DOHH2 (cell line): ENCODE measurements at regions not wholly inside any gene's neighbourhood (a gene's known extent, or its start where the extent isn't known, plus 50 kb on each side); places are given as distances from the start of the nearest gene placed in this dataset.

Source experiments
- H3F3A ChIP-seq: fragments of 200-600 bp; sonication (generic), shearing (Covaris generic); 2 replicates; pipeline ENCODE4 v1.6.0; 2016; ENCODE audit warnings: antibody characterized with exemption, mild to moderate bottlenecking; ENCODE audit not compliant: control insufficient read depth, insufficient read depth
- H3K27ac ChIP-seq: fragments of 200-600 bp; sonication (generic); 2 replicates; pipeline ENCODE4 v1.5.1; 2014; ENCODE audit warnings: low read depth, mild to moderate bottlenecking, low read length, moderate library complexity
- H3K27me3 ChIP-seq: fragments of 200-600 bp; sonication (generic); 2 replicates; pipeline ENCODE4 v1.6.1; 2014; ENCODE audit warnings: mild to moderate bottlenecking, low read length, mixed read lengths; ENCODE audit not compliant: control insufficient read depth
- H3K36me3 ChIP-seq: fragments of 200-600 bp; sonication (generic); 2 replicates; pipeline ENCODE4 v1.6.1; 2014; ENCODE audit warnings: mild to moderate bottlenecking, low read length, moderate library complexity, mixed read lengths; ENCODE audit not compliant: control insufficient read depth
- H3K4me1 ChIP-seq: fragments of 200-600 bp; sonication (generic); 2 replicates; pipeline ENCODE4 v1.6.1; 2014; ENCODE audit warnings: mild to moderate bottlenecking, low read length, mixed read lengths; ENCODE audit not compliant: control insufficient read depth
- H3K4me2 ChIP-seq: fragments of 200-600 bp; sonication (generic); 2 replicates; pipeline ENCODE4 v1.6.0; 2014; ENCODE audit warnings: mild to moderate bottlenecking, low read length, moderate library complexity
- H3K4me3 ChIP-seq: fragments of 200-600 bp; sonication (generic); 2 replicates; pipeline ENCODE4 v1.5.1; 2014; ENCODE audit warnings: mild to moderate bottlenecking, low read length, mixed read lengths
- H3K79me2 ChIP-seq: fragments of 200-600 bp; sonication (generic); 2 replicates; pipeline ENCODE4 v1.6.1; 2014; ENCODE audit warnings: mild to moderate bottlenecking, low read length, mixed read lengths; ENCODE audit not compliant: control insufficient read depth
- H3K9me2 ChIP-seq: fragments of 200-600 bp; sonication (generic); replicated peaks from 2 replicates; pipeline ENCODE4 v1.6.1; 2014; ENCODE audit warnings: mild to moderate bottlenecking, low read length, mixed read lengths; ENCODE audit not compliant: control insufficient read depth
- H3K9me3 ChIP-seq: fragments of 200-600 bp; sonication (generic); 2 replicates; pipeline ENCODE4 v1.6.1; 2014; ENCODE audit warnings: antibody characterized with exemption, low read length, mixed read lengths; ENCODE audit not compliant: control insufficient read depth, insufficient read depth
- H4K20me1 ChIP-seq: fragments of 200-600 bp; sonication (generic); 2 replicates; pipeline ENCODE4 v1.6.0; 2014; ENCODE audit warnings: low read depth, mild to moderate bottlenecking, antibody characterized with exemption, low read length, moderate library complexity; ENCODE audit not compliant: control insufficient read depth, insufficient read depth
- EZH2phosphoT487 ChIP-seq: fragments of 200-600 bp; sonication (generic); IDR thresholded peaks from 2 replicates; pipeline ENCODE4 v1.6.1; 2017; ENCODE audit warnings: borderline replicate concordance, mild to moderate bottlenecking, antibody characterized with exemption, low read length, moderate library complexity, mixed read lengths
- TF ChIP-seq, protein P1 (sequence below): fragments of 200-600 bp; sonication (generic); IDR thresholded peaks from one replicate; pipeline ENCODE4 v1.5.1; 2014; ENCODE audit warnings: antibody characterized with exemption, mild to moderate bottlenecking, low read depth, low read length; ENCODE audit not compliant: poor library complexity, severe bottlenecking

DNA sequence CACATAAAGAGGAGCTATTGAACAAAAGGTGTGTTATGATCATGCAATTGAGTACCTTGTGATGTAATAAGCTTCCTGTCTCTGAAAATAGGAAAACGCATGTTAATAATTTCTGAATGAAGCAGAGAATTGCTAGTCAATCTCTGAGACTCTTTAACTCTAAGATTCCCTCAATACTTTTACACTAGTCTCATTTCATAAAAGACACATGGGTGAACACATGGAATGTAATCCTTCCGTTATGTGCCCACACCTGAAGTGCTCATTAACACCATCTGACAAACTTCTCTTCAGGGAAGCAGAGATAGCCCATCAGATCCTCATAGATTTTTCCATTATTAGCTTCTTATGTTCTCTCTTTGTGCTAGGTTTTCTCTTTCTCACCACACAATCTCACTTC lies 182.4 kb downstream of the TLR4 start:
- Histone ChIP-seq H3K79me2 (no peaks in the 10 kb centered on the region), H3K4me3 (no peak overlapping the region), H3K9me2 (no peaks in the 10 kb centered on the region), H3K9me3 (no peaks in the 10 kb centered on the region), H3K27ac (no peak overlapping the region), H3K36me3 (no peaks in the 10 kb centered on the region), H3K4me2 (no peak overlapping the region), H3F3A (no peaks in the 10 kb centered on the region), H3K27me3 (no peaks in the 10 kb centered on the region), H4K20me1 (no peaks in the 10 kb centered on the region), H3K4me1 (no peaks in the 10 kb centered on the region)
- TF ChIP-seq, protein P1, sequence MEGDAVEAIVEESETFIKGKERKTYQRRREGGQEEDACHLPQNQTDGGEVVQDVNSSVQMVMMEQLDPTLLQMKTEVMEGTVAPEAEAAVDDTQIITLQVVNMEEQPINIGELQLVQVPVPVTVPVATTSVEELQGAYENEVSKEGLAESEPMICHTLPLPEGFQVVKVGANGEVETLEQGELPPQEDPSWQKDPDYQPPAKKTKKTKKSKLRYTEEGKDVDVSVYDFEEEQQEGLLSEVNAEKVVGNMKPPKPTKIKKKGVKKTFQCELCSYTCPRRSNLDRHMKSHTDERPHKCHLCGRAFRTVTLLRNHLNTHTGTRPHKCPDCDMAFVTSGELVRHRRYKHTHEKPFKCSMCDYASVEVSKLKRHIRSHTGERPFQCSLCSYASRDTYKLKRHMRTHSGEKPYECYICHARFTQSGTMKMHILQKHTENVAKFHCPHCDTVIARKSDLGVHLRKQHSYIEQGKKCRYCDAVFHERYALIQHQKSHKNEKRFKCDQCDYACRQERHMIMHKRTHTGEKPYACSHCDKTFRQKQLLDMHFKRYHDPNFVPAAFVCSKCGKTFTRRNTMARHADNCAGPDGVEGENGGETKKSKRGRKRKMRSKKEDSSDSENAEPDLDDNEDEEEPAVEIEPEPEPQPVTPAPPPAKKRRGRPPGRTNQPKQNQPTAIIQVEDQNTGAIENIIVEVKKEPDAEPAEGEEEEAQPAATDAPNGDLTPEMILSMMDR: no peak
- no peak for TF ChIP-seq EZH2phosphoT487

DNA sequence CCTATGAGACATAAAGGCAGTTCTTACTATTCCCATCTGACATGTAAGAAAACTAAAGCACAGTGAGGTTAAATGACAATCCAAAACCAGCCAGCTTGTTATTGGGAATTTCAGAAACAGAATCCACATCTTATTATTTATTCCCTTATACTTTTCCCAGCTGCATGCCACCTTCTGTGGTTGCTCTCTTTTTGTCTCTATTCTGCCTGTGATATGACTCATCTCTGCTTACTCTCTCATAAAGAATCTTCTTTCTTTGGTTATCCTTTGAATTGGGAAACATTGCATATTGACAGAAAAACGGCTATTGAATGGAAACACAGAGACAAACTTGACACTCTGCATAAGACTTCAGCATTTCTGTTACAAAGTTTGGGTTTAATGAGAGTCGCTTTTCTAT lies 183.2 kb downstream of the TLR4 start:
- no peak for TF ChIP-seq EZH2phosphoT487
- TF ChIP-seq, protein P1: no peak
- Histone ChIP-seq H3K4me1 (no peaks in the 10 kb centered on the region), H4K20me1 (no peaks in the 10 kb centered on the region), H3K79me2 (no peaks in the 10 kb centered on the region), H3K4me2 (no peak overlapping the region), H3K36me3 (no peaks in the 10 kb centered on the region), H3K27ac (no peak overlapping the region), H3K9me2 (no peaks in the 10 kb centered on the region), H3F3A (no peaks in the 10 kb centered on the region), H3K27me3 (no peaks in the 10 kb centered on the region), H3K4me3 (no peak overlapping the region), H3K9me3 (no peaks in the 10 kb centered on the region)

DNA sequence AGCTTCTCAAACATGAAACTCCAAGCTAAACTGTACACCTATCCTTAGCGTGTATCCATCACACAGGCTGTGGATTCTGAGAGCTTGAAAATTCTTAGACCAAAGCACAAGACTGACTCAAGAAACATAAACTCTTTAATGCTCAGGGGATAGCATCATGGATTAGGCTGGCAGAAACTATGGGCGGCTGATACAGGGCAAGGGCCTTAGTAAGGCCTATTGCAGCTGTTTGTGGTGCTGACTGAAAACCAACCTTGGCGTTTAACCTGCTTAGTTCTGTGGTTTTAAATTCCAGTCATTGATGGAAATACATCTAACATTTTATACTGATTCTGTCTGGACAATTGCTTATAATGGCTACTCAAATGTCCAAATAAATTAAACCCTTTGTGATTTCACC lies 183.7 kb downstream of the TLR4 start:
- Histone ChIP-seq H3K9me2 (no peaks in the 10 kb centered on the region), H3K79me2 (no peaks in the 10 kb centered on the region), H3K27ac (no peak overlapping the region), H3K36me3 (no peaks in the 10 kb centered on the region), H3K4me2 (no peak overlapping the region), H3K27me3 (no peaks in the 10 kb centered on the region), H4K20me1 (no peaks in the 10 kb centered on the region), H3K4me1 (no peaks in the 10 kb centered on the region), H3K9me3 (no peaks in the 10 kb centered on the region), H3K4me3 (no peak overlapping the region), H3F3A (no peaks in the 10 kb centered on the region)
- no peak for TF ChIP-seq EZH2phosphoT487
- TF ChIP-seq, protein P1: no peak

DNA sequence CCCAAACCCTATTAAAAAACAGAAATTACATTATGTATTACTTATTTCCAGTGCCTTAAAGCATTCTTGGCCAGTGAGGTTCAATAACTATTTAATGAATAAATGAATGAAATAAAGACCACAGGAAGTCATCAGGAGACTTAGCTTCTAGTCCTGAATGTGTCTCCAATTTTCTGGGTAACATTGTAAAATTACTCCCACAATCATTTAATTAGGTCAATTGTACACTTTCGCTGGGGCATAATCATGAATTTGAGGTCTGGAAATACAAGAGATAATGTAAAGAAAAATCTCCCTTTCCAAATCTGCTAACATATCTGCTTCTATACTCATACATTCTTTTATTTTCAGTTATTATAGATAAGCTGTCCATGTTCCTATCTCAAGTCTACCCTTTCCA lies 199.2 kb downstream of the TLR4 start:
- TF ChIP-seq, protein P1: no peak
- no peak for TF ChIP-seq EZH2phosphoT487
- H3K9me2 ChIP-seq: no peaks in the 10 kb centered on the region
- H3K4me1 ChIP-seq: no peaks in the 10 kb centered on the region
- H3F3A ChIP-seq: no peaks in the 10 kb centered on the region
- no peaks in the 10 kb centered on the region for H3K79me2 ChIP-seq
- no peaks in the 10 kb centered on the region for H3K27me3 ChIP-seq
- no peak overlapping the region for H3K27ac ChIP-seq
- H3K36me3 ChIP-seq: no peaks in the 10 kb centered on the region
- H3K4me2 ChIP-seq: no peak overlapping the region
- H3K4me3 ChIP-seq: no peak overlapping the region
- no peaks in the 10 kb centered on the region for H3K9me3 ChIP-seq
- no peaks in the 10 kb centered on the region for H4K20me1 ChIP-seq
